ENCODE measurements at regions not wholly inside any gene's neighbourhood (a gene's known extent, or its start where the extent isn't known, plus 50 kb on each side); places are given as distances from the start of the nearest gene placed in this dataset.

DNA sequence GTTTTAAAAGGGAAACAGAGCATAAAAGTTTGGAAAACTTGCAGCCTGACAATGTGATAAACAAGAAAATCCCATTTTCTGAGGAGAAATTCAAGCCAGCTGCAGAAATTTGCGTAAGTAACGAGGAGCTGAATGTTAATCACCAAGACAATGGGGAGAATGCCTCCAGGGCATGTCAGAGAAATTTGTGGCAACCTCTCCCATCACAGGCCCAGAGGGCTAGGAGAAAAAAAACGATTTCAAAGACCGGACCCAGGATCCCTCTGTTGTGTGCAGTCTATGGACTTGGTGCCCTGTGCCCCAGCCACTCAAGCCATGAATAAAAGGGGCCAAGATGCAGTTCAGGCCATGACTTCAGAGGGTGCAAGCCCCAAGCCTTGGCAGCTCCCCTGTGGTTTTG, 355.4 kb upstream of the NDST3 start:
- H3K4me1 Mint-ChIP-seq, result no peaks in the 10 kb centered on the region
- CTCF ChIA-PET, result no interaction called here
- intact Hi-C loops (cut with micrococcal nuclease), result no loop called here
- TF ChIP-seq, protein P1, sequence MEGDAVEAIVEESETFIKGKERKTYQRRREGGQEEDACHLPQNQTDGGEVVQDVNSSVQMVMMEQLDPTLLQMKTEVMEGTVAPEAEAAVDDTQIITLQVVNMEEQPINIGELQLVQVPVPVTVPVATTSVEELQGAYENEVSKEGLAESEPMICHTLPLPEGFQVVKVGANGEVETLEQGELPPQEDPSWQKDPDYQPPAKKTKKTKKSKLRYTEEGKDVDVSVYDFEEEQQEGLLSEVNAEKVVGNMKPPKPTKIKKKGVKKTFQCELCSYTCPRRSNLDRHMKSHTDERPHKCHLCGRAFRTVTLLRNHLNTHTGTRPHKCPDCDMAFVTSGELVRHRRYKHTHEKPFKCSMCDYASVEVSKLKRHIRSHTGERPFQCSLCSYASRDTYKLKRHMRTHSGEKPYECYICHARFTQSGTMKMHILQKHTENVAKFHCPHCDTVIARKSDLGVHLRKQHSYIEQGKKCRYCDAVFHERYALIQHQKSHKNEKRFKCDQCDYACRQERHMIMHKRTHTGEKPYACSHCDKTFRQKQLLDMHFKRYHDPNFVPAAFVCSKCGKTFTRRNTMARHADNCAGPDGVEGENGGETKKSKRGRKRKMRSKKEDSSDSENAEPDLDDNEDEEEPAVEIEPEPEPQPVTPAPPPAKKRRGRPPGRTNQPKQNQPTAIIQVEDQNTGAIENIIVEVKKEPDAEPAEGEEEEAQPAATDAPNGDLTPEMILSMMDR (IDR thresholded peaks at IDR 0.05), result no peak
- no peak overlapping the region for H3K27ac Mint-ChIP-seq
- peaks cover 13% of the 10 kb centered on the region for H3K9me3 Mint-ChIP-seq
- H3K4me3 Mint-ChIP-seq, result no peak overlapping the region
- DNase-seq (no peak), ATAC-seq (ENCODE audit: low read depth) (no peak)
- H3K36me3 Mint-ChIP-seq (ENCODE audit: low read depth), result no peaks in the 10 kb centered on the region
- POLR2A ChIA-PET, result no interaction called here
- no peaks in the 10 kb centered on the region for H3K27me3 Mint-ChIP-seq

GRCh38 chr4:117691572-117692351, 342.5 kb upstream of the NDST3 start:
- ChIA-PET CTCF (no interaction called here), POLR2A (no interaction called here)
- no peaks in the 10 kb centered on the region for H3K36me3 Mint-ChIP-seq (ENCODE audit: low read depth)
- no peak for DNase-seq
- no peak for ATAC-seq (ENCODE audit: low read depth)
- H3K4me1 Mint-ChIP-seq, result no peaks in the 10 kb centered on the region
- H3K27ac Mint-ChIP-seq, result no peak overlapping the region
- no peaks in the 10 kb centered on the region for H3K27me3 Mint-ChIP-seq
- H3K9me3 Mint-ChIP-seq, result peaks cover 7% of the 10 kb centered on the region
- TF ChIP-seq, protein P1 (IDR thresholded peaks at IDR 0.05), result no peak
- intact Hi-C loops (cut with micrococcal nuclease), result no loop called here
- no peak overlapping the region for H3K4me3 Mint-ChIP-seq

GRCh38 chr4:117692538-117692937, 341.7 kb upstream of the NDST3 start:
- no peaks in the 10 kb centered on the region for H3K36me3 Mint-ChIP-seq (ENCODE audit: low read depth)
- TF ChIP-seq, protein P1 (IDR thresholded peaks at IDR 0.05), result no peak
- H3K27ac Mint-ChIP-seq, result no peak overlapping the region
- no peaks in the 10 kb centered on the region for H3K27me3 Mint-ChIP-seq
- H3K9me3 Mint-ChIP-seq, result peaks cover 8% of the 10 kb centered on the region
- no peaks in the 10 kb centered on the region for H3K4me1 Mint-ChIP-seq
- ChIA-PET CTCF (no interaction called here), POLR2A (no interaction called here)
- no peak for DNase-seq
- no peak overlapping the region for H3K4me3 Mint-ChIP-seq
- intact Hi-C loops (cut with micrococcal nuclease), result no loop called here
- no peak for ATAC-seq (ENCODE audit: low read depth)

DNA sequence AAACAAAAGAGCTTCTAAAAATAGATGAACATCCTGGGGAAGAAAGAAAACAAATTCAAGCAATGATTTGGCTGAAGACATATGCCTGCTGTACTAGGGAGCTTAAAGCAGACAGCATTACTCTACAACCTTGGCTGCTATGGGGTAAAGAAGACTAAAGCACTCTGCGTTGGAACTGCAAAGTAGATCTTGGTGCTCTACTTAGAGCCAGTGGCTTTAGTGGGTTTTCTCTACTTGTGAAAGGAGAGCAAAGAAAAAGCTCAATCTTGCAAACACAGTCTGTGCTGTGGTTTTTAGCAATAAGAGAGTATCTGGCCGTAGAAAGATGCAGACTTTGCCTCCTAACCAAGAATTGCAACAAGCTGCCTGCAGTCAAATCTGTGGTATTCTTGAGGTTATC, 334.7 kb upstream of the NDST3 start:
- ATAC-seq (ENCODE audit: low read depth) (no peak), DNase-seq (no peak)
- intact Hi-C loops (cut with micrococcal nuclease), result no loop called here
- Mint-ChIP-seq H3K4me1 (no peaks in the 10 kb centered on the region), H3K4me3 (no peak overlapping the region), H3K36me3 (ENCODE audit: low read depth) (no peaks in the 10 kb centered on the region), H3K27me3 (no peaks in the 10 kb centered on the region), H3K27ac (no peak overlapping the region), H3K9me3 (peaks cover 5% of the 10 kb centered on the region)
- TF ChIP-seq, protein P1 (IDR thresholded peaks at IDR 0.05), result no peak
- ChIA-PET POLR2A (no interaction called here), CTCF (no interaction called here)

GRCh38 chr4:117700111-117700892, 334.0 kb upstream of the NDST3 start:
- intact Hi-C loops (cut with micrococcal nuclease), result no loop called here
- Mint-ChIP-seq H3K27ac (no peak overlapping the region), H3K4me1 (no peaks in the 10 kb centered on the region), H3K36me3 (ENCODE audit: low read depth) (no peaks in the 10 kb centered on the region), H3K27me3 (no peaks in the 10 kb centered on the region), H3K4me3 (no peak overlapping the region), H3K9me3 (peaks cover 5% of the 10 kb centered on the region)
- POLR2A ChIA-PET, result no interaction called here
- TF ChIP-seq, protein P1 (IDR thresholded peaks at IDR 0.05), result no peak
- DNase-seq (no peak), ATAC-seq (ENCODE audit: low read depth) (no peak)
- CTCF ChIA-PET, result no interaction called here
